COLO829 (cell line): ENCODE measurements at regions not wholly inside any gene's neighbourhood (a gene's known extent, or its start where the extent isn't known, plus 50 kb on each side); places are given as distances from the start of the nearest gene placed in this dataset.
"Not testable (repeated sequence)": the region's sequence is repeated elsewhere in the genome, so short reads cannot be mapped to it uniquely, and the experiment has no call there.

Experiments used
- DNase-seq: peaks from one replicate; pipeline ENCODE4 v3.0.0; 2012; ENCODE audit warnings: low spot score

DNA sequence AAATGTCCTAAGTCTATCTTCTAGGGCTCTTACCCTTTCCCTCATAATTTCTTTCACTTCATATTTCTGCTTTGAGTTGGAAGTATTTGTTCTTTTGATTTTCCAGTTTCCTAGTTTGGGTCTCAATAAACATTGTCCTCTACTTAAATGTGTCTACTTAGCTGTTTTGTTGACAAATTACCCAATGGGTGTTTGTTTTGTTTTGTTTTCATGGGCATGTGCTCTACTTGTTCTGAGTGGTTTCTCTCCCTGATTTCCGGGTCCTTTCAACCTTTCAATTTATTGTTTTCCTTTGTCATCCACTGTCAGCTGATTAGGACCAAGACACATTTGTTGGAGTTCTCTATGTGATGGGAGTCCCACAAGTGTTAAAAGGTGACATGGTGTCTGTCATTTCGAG lies 1181.4 kb downstream of the RPA4 start:
- no peak for DNase-seq

GRCh38 chrX:98067611-98068010 lies 1183.9 kb downstream of the RPA4 start:
- no peak for DNase-seq

DNA sequence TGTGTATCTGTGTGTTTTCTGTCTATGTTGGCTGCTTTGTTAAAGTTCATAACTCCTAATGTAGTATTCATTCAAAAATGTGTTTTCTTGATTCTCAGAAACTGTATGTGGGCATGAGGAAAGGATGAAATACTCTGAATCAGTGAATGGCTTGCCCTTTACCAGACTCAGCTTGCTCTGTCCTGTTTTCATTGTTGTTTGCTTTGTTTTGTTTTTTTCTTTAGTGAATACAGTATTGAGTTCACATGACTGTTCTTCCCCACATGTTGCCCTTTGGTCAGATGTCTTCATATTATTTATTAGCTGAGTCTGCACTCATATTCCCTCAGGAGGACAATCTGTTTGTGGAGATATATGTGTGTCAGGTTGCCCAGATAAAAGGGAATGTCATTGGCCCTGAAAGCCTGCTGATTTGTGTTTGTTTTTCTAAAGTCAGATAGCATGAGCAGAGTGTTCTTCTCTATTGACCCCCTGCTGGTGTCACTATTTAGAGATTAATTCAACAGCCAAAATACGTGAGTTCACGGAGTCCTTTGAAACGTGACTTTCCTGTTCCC lies 1184.4 kb downstream of the RPA4 start:
- no peak for DNase-seq

- DNase-seq, result no peak
Measured at GRCh38 chrX:98071331-98071730, 1187.6 kb downstream of the RPA4 start.

- no peak for DNase-seq
Measured at GRCh38 chrX:98077440-98077839, 1193.7 kb downstream of the RPA4 start.

GRCh38 chrX:98111684-98112083 lies 1228.0 kb downstream of the RPA4 start:
- DNase-seq, result no peak

- DNase-seq, result no peak
Measured at GRCh38 chrX:98114021-98114420, 1230.3 kb downstream of the RPA4 start.

- DNase-seq, result no peak
Measured at GRCh38 chrX:98141466-98141865, 1257.8 kb downstream of the RPA4 start.

GRCh38 chrX:98191003-98191402 lies 1307.3 kb downstream of the RPA4 start:
- no peak for DNase-seq

- no peak for DNase-seq
Measured at GRCh38 chrX:98194036-98194435, 1310.3 kb downstream of the RPA4 start.

DNA sequence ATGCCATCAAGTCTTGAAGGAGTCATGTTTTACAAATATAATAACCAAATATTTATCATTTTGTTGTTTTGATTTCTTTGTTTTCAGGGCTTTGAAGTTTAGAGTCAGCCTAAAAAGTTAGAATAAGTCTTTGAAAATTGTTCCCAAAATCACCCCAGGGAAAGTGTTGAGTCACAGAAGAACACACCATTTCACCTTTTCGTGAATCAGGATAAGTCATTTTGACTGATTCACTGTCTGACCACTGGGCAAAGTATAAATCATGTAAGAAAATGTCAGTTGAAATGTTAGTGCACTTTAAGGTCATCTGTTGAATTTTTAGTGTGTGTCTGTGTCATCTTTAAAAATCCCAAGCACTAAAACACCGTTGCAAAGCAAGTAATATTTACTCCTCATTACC lies 1320.1 kb downstream of the RPA4 start:
- DNase-seq, result no peak

- DNase-seq, result no peak
Measured at GRCh38 chrX:98207947-98208346, 1324.2 kb downstream of the RPA4 start.

DNA sequence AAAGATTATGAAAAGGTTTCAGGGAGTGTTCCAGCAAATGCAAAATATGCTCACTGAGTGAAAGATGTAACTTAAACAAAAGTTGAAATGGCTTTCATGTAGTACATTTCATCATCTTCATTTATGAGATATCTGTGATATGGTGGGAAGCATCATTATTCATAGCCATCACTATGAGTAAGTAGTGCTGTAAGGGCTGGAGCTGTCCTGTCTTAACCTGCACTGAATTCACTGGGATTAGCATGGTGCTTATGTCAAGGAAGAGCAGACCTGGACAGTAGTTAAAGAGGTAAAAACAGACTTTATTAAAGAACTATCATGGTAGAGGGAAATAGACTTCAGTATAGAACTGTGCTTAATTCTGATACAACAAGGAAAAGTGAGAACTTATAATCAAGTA lies 1347.3 kb downstream of the RPA4 start:
- no peak for DNase-seq

DNA sequence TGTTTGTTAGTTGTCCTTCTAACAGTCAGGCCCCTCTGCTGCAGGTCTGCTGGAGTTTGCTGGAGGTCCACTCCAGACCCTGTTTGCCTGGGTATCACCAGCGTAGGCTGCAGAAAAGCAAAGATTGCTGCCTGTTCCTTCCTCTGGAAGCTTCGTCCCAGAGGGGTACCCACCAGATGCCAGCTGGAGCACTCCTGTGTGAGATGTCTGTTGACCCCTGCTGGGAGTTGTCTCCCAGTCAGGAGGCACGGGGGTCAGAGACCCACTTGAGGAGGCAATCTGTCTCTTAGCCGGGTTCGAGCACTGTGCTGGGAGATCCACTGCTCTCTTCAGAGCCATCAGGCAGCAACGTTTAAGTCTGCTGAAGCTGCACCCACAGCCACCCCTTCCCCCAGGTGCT lies 1356.4 kb downstream of the RPA4 start:
- DNase-seq, result not testable (repeated sequence)

DNA sequence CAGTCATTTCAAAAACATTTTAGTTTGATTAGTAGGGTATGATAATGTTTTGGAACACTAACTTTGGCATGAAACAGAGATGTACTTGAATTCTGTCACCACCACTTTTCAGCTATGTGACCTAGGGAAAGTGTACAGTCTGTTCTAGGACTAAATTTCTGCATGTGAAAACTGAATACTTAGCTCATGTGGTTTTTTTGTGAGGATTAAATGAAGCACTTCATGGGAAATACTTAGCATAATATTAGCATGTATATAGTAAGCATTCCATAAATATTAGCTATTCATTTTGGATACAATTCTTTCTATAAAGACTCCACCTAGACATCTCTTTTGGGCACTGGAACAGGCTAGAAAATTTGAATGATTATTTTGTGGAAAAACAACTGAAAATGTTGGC lies 1379.4 kb downstream of the RPA4 start:
- DNase-seq, result no peak

DNA sequence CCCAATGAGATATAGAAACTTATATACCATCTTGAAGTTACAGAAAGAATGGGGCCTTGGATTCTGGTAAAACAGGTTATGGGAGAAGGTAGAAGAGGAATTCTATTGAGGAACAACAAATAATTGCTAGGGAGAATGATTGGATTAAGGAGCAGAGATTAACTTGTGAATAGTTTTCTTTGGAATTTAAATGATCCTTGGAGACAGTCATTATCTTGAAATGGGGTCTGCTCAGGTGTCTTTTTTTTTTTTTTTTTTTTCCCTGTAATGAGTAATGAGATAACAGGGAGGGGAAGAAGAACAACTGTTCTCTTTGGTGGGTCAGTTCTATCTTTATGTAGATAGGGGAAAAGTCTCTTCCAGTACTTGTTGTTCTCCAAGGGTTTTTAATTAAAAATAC lies 1406.0 kb downstream of the RPA4 start:
- no peak for DNase-seq

DNA sequence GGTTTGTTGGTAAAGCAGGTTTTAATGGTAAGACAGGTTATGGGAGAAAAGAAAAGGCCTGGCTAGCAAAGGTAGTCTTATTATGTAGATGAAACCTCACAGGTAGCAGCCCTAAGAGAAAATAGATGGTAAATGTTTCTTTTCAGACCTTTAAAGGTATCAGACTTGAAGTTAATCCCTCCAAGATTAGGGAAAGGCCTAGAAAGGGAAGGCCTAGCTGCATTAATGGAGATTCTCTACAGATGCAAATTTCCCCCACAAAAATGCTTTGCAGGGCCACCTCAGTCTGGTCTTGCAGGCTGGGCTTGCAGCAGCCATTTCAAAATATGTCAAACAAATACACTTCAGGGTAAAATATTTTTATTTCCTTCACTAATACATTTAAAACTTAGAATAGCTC lies 1410.6 kb downstream of the RPA4 start:
- no peak for DNase-seq

GRCh38 chrX:98296129-98296528 lies 1412.4 kb downstream of the RPA4 start:
- no peak for DNase-seq

DNA sequence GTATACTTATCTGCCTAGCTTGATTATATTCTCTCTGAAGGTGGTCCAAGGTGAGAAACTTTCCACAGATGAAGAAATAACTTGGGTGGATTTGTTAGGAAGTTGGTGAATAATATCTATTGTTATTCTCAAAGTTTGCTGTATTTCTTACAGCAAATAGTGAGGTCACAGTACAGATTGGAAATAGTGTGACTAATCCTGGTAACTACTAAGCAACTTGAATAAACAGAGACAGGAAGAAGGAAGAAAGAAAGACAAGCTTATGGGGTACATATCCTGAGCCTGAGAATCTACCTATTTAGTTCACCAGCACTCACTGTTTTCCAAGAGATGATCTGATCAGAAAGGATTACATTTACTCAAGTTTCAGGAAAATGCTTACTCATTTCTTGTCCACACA lies 1416.1 kb downstream of the RPA4 start:
- no peak for DNase-seq

DNA sequence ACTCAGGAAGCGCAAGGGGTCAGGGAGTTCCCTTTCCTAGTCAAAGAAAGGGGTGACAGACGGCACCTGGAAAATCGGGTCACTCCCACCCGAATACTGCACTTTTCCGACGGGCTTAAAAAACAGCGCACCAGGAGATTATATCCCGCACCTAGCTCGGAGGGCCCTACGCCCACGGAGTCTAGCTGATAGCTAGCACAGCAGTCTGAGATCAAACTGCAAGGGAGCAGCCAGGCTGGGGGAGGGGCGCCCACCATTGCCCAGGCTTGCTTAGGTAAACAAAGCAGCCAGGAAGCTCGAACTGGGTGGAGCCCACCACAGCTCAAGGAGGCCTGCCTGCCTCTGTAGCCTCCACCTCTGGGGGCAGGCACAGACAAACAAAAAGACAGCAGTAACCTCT lies 1416.8 kb downstream of the RPA4 start:
- not testable (repeated sequence) for DNase-seq

DNA sequence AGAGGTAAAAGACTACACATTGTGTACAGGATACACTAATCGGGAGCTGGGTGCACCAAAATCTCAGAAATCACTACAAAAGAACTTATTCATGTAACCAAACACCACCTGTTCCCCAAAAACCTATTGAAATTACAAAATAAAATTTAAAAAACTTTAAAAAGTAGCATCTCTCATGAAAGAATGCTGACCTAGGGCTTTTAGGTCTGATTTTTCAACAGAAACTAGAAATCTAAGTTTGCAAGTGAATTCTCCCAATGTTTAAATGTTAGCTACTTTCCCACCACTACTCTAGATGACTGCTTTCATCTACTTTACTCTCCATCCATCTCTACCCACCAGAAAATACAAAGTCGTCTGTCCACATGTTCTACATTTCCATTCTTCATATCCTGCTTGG lies 1447.7 kb downstream of the RPA4 start:
- no peak for DNase-seq

- DNase-seq, result no peak
Measured at GRCh38 chrX:98338544-98338943, 1454.8 kb downstream of the RPA4 start.

- no peak for DNase-seq
Measured at GRCh38 chrX:98350940-98351339, 1467.2 kb downstream of the RPA4 start.

GRCh38 chrX:98357146-98357545 lies 1473.4 kb downstream of the RPA4 start:
- DNase-seq, result no peak

GRCh38 chrX:98362630-98363029 lies 1478.9 kb downstream of the RPA4 start:
- DNase-seq, result no peak
